ENCODE measurements at regions not wholly inside any gene's neighbourhood (a gene's known extent, or its start where the extent isn't known, plus 50 kb on each side); places are given as distances from the start of the nearest gene placed in this dataset.

DNA sequence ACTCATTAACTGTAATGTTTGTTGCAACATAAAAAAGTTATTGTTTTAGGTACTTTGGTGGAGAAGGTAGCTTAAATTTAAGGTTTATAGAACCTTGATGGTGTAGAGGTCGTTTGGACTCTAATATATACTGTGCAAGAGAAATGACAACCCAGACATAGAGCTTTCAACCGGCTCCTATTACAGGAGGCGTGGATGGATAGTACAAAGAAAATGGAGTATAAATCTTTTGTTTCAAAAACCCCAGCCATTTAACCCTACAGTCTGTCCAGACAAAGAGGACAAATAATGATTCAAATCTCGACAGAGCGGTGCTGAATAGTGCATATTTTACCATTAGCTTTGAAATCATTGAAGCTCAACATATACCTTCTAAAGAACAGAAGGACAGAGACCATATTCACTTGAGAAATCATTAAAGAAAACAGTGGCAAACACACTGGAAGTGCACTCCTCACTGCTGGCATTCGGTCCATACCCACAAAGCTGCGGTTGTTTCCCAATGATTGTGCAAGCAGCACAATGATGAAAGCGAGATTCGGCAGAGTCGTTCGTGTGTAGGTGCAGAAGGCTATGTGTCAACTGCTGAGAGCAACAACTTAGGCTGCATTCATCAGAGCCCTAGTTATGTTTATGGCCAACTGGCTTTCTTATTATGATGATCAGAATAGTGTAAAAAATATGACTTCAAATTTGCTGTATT, 688.6 kb downstream of the NOVA1 start:
- no peaks in the 10 kb centered on the region for H3K9me3 ChIP-seq (replicated peaks; ENCODE audit: control insufficient read depth, insufficient read depth, low read length)
- H3K27me3 ChIP-seq (ENCODE audit: control insufficient read depth in 2 of 2, insufficient read depth in 2 of 2, low read length in 2 of 2): no peaks in the 10 kb centered on the region
- no peaks in the 10 kb centered on the region for H3K36me3 ChIP-seq (ENCODE audit: control insufficient read depth in 2 of 2, extremely low read depth in 1 of 2, insufficient read depth in 2 of 2, low read length in 2 of 2)
- no peak overlapping the region for H3K27ac ChIP-seq (ENCODE audit: insufficient read depth, low read depth, low read length)
- H3K4me1 ChIP-seq (ENCODE audit: control insufficient read depth, extremely low read depth, insufficient read depth, low read length): no peaks in the 10 kb centered on the region
- no peak for FAIRE-seq
- intact Hi-C loops (cut with micrococcal nuclease): no loop called here
- no peaks in the 10 kb centered on the region for H4K20me1 ChIP-seq (replicated peaks; ENCODE audit: control insufficient read depth, extremely low read depth, insufficient read depth, low read length)
- H3K4me2 ChIP-seq (ENCODE audit: insufficient read depth, low read length): no peak overlapping the region
- no peak for DNase-seq (ENCODE audit: low read depth, low spot score)
- CTCF ChIA-PET: interaction anchor here (1.3 kb wide), 1 partner anchor 13 kb away, joined by 4 read pairs; no protein-coding TSS in a partner anchor
- H3K79me2 ChIP-seq (ENCODE audit: control insufficient read depth, insufficient read depth, low read length): no peaks in the 10 kb centered on the region
- no peak overlapping the region for H3K9ac ChIP-seq (replicated peaks; ENCODE audit: extremely low read depth, insufficient read depth, low read length)
- no peak overlapping the region for H2AFZ ChIP-seq (ENCODE audit: low read depth, low read length)
- H3K4me3 ChIP-seq (replicated peaks in 1 of 3; ENCODE audit: insufficient read depth in 1 of 3, low read depth in 1 of 3, low read length in 3 of 3): no peak overlapping the region
- dilution Hi-C loops (cut with MboI; ENCODE audit: extremely low pct_ligation_motif_present, low sequenced_read_pairs): no loop called here
- BruUV-seq (replicated peaks): no TSS peak
- POLR2A ChIA-PET: no interaction called here
- H3K9me1 ChIP-seq (replicated peaks; ENCODE audit: control insufficient read depth, extremely low read depth, insufficient read depth, low read length): no peaks in the 10 kb centered on the region
- TF ChIP-seq, protein P1, sequence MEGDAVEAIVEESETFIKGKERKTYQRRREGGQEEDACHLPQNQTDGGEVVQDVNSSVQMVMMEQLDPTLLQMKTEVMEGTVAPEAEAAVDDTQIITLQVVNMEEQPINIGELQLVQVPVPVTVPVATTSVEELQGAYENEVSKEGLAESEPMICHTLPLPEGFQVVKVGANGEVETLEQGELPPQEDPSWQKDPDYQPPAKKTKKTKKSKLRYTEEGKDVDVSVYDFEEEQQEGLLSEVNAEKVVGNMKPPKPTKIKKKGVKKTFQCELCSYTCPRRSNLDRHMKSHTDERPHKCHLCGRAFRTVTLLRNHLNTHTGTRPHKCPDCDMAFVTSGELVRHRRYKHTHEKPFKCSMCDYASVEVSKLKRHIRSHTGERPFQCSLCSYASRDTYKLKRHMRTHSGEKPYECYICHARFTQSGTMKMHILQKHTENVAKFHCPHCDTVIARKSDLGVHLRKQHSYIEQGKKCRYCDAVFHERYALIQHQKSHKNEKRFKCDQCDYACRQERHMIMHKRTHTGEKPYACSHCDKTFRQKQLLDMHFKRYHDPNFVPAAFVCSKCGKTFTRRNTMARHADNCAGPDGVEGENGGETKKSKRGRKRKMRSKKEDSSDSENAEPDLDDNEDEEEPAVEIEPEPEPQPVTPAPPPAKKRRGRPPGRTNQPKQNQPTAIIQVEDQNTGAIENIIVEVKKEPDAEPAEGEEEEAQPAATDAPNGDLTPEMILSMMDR (IDR thresholded peaks at IDR 0.05; ENCODE audit: extremely low read depth in 1 of 2, insufficient read depth in 1 of 2, low read depth in 1 of 2, low read length in 2 of 2): no peak
- TF ChIP-seq POLR2A (IDR thresholded peaks at IDR 0.05; ENCODE audit: low read depth, low read length) (no peak), JUN (IDR thresholded peaks at IDR 0.05; ENCODE audit: borderline replicate concordance, insufficient read depth, insufficient read length, low read depth) (no peak), POLR2AphosphoS5 (IDR thresholded peaks at IDR 0.05; ENCODE audit: insufficient read depth, low read depth, low read length) (no peak), EZH2 (IDR thresholded peaks at IDR 0.05; ENCODE audit: borderline replicate concordance, low read depth, low read length, severe bottlenecking) (no peak), GATA2 (IDR thresholded peaks at IDR 0.05; ENCODE audit: insufficient read depth, insufficient read length, low read depth, low read length) (no peak), MYC (IDR thresholded peaks at IDR 0.05; ENCODE audit: low read depth, low read length) (no peak)
